ENCODE measurements at regions not wholly inside any gene's neighbourhood (a gene's known extent, or its start where the extent isn't known, plus 50 kb on each side); places are given as distances from the start of the nearest gene placed in this dataset.

GRCh38 chr13:64311112-64311511, 2895.5 kb upstream of the PCDH20 start:
- no peak for DNase-seq (ENCODE audit: low spot score)

DNA sequence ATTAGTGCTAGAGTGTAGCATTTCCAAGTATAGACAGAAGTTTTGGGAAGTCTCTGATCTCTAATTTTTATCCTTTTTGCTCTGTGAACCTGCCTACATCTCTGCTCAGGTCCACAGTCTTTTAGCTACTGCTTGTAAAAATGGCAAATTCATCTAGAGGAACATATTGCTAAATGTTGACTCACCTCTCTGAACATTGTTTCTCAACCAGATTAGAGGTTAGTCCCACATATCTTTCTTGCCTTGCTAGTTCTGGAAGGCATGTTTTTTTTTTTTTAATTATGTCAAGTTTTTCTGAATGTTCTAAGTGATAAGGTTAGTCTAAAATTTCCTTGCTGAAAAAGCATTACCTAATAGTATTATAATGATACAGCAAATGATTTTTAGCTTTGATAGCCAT, 2889.6 kb upstream of the PCDH20 start:
- DNase-seq (ENCODE audit: low spot score), result no peak

- no peak for DNase-seq (ENCODE audit: low spot score)
Observed at GRCh38 chr13:64300239-64300638, 2884.6 kb upstream of the PCDH20 start.

DNA sequence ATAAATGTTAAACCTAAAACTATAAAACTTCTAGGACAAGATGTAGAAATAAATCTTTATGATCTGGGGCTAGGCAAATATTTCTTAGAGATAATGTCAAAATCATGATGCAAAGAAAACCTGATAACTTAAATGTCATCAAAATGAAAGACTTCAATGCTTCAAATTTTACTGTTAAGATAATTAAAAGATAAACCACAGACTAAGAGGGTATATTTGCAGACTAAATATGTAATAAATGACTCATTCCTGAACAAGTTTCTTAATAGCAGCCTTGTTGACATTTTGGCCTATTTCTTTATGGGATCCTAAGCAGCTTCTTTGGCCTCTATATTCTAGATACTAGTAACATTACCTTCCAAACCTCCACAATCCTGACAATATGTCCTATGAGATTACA, 2878.3 kb upstream of the PCDH20 start:
- no peak for DNase-seq (ENCODE audit: low spot score)

- DNase-seq (ENCODE audit: low spot score), result no peak
Observed at GRCh38 chr13:64289702-64290101, 2874.1 kb upstream of the PCDH20 start.

GRCh38 chr13:64283926-64284325, 2868.3 kb upstream of the PCDH20 start:
- DNase-seq (ENCODE audit: low spot score), result no peak

DNA sequence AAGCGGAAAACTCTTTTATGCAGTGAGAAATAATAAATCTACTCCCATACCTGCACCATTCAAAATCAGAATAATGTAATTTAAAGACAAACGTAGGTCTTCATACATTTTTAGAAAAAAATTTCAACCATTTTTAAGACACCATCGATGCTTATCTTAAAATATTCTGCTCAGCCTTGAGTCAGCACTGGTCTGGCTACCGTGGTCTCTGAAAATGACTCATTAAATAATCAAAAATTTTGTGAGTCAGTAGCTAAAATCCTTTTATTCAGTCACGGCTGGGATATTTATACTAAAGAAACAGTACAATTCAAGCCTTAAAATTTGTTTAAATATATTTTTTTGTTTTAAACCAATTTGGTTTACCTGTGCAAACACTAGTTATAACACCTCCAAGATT, 2862.8 kb upstream of the PCDH20 start:
- DNase-seq (ENCODE audit: low spot score), result no peak

GRCh38 chr13:64277097-64277496, 2861.4 kb upstream of the PCDH20 start:
- DNase-seq (ENCODE audit: low spot score), result no peak

- no peak for DNase-seq (ENCODE audit: low spot score)
Observed at GRCh38 chr13:64276232-64276631, 2860.6 kb upstream of the PCDH20 start.

- DNase-seq (ENCODE audit: low spot score), result no peak
Observed at GRCh38 chr13:64274481-64275217, 2859.0 kb upstream of the PCDH20 start.

DNA sequence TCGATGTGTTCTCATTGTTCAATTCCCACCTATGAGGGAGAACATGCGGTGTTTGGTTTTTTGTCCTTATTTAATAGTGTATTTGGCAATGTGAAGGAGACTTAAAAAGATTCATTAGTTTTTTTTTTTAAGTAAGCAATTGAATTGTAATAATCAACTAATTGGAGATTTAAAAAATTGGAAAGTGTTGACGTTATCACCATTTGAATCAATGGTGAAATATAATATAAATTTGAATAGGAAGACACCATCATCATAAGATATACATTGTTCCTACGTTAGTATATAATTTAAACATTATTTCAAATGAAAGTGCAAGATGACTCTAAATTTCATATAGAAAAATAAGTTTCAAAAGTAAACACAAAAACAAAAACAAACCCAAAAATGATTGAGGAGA, 2858.1 kb upstream of the PCDH20 start:
- DNase-seq (ENCODE audit: low spot score), result no peak

- no peak for DNase-seq (ENCODE audit: low spot score)
Observed at GRCh38 chr13:64272681-64273080, 2857.0 kb upstream of the PCDH20 start.

- no peak for DNase-seq (ENCODE audit: low spot score)
Observed at GRCh38 chr13:64266024-64266423, 2850.4 kb upstream of the PCDH20 start.

DNA sequence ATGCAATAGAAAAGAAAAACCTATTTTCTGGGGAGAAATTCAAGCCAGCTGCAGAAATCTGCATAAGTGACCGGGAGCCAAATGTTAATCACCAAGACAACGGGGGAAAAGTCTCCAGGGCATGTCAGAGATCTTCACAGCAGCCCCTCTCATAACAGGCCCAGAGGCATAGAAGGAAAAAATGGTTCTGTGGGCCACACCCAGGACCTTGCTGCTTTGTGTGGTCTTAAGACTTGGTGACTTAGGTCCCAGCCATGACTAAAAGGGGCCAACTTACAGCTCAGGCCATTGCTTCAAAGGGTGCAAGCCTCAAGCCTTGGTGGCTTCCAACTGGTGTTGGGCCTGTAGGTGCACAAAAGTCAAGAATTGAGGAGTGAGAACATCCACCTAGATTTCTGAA, 2847.6 kb upstream of the PCDH20 start:
- no peak for DNase-seq (ENCODE audit: low spot score)

DNA sequence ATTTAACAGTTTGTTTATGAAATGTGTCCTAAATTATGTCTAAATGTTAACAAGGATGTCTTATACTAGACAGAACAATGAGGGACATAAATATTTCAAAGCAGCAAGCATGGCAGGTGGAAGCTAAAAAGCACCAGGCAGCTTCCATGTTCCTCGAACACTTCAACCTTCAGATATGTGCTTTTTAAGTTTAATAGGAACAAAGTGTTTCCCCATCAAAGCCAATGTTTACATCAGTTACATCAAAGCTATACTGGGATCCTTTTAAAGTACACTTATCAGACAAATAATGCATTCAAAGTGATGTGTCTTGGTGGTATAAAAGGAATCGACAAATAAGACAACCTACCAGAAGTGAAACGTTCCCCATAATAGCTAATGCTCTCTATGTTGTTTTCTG, 2841.1 kb upstream of the PCDH20 start:
- no peak for DNase-seq (ENCODE audit: low spot score)

DNA sequence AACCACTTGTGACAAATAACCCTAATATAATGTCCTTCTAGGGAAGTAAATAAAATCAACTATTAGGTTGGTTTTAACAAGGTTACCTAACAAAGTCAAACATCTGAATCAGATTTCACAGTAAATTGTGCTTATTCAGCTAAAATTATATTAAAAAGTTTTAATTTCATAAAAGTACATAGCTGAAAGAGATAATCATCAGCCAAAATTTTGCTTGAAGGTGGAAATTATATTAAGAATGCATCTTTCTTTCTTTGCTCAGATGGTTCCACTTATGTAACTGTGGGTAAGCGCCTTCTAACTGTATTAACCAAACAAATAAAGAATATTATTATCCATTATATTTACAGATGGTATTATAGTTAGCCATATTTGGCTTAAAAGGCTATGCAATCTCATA, 2840.3 kb upstream of the PCDH20 start:
- DNase-seq (ENCODE audit: low spot score), result no peak

DNA sequence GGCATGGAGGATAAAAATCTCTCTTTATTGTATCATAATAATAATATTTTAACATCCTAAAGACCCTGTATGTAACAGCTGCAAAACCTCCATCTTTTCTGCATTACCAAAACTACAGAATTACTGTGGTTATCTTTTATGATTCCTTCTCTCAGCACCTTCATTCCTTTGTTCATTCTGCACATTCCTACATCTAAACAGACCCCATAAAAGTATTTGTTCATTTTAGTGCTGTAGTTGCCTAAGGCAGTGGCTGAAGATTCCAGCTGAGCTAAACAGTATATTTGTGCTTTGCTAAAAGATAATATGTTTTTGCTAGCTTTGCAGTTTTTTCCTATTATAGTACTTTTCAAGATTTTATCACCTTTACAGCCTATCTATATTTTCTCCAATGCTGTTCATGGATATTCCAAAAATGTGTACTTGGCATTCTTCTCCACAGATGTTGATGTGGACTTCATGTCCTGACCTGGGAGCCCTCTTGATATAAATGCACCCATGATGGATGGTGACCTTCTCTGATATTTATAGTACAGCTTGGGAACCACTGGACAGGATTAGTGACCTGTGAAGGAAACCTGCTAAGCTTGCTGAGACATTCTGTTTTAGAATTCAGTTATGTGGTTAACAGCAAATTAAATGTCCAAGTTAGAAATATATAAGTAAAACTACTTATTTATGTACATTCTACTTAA, 2832.9 kb upstream of the PCDH20 start:
- no peak for DNase-seq (ENCODE audit: low spot score)

DNA sequence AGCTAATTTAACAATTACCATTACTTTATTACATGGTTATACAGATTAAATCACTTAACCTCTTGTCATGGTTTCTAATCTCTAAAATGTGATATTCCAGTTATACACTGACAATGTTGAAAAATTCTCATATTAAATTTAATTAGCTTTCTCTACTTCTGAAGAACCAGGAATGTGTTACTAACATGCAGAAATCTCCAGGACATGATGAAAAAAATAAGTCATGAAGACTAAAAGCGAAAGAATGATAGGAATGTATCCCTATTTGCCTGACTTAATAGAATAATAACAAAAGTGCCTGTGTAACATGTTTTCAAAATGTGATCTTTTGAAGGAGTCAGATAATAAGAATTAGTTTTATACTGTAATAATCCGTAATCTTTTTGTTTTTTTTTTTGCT, 2823.7 kb upstream of the PCDH20 start:
- no peak for DNase-seq (ENCODE audit: low spot score)

- DNase-seq (ENCODE audit: low spot score), result no peak
Observed at GRCh38 chr13:64234255-64234654, 2818.6 kb upstream of the PCDH20 start.

DNA sequence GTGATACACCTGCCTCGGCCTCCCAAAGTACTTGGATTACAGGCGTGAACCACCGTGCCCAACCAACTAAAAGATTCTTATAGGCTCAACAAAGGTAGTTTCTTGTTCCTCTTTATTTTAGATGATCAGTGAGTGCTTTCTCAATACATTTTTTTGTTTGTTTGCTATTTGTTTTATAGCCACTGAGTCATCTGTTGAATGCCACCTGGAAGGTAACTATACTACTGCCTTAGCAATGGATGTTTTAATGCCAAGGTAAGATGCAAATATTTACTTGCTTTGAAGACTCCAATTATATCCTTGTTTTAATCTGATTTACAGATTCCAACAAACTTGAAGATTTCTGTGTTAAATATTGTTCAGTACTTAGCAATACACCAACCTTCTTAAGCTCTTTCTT, 2807.4 kb upstream of the PCDH20 start:
- DNase-seq (ENCODE audit: low spot score), result no peak

DNA sequence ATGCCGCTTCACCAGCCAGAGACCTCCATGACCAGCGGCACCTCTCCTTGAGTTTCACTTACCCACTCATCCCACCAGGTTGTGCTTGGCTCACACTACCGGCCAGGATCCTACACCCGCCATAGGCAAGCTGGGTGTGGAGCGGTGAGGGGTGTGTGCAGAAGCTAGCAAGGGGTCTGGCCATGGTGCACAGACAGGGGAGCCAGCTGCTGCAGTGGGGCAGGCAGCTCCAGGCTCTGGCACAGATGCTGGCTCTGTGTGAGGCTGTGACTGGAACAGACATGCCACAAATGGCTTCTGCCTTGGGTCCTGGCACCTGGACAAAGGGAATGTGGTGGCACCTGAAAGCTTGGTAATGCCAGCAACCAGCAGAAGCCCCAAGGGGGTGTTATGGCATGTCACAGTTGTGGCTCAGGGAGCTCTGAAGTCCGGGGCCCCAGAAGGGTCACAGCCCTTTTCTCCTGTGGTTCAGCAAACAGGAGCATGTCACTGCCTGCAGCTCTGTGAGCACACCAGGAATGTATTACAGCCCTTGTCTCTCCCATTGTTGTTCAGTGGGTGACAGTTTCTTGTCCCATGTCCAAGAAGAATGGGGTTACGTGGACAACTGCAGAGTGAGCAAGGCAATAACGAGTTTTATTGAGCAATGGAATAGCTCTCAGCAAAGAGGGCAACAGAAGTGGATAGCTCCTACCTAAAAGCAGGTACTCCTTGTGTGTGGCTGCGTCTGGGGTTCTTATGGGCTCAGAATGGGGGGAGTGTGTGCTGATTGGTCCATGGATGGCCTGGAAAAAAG, 2791.0 kb upstream of the PCDH20 start:
- DNase-seq (ENCODE audit: low spot score), result no peak

DNA sequence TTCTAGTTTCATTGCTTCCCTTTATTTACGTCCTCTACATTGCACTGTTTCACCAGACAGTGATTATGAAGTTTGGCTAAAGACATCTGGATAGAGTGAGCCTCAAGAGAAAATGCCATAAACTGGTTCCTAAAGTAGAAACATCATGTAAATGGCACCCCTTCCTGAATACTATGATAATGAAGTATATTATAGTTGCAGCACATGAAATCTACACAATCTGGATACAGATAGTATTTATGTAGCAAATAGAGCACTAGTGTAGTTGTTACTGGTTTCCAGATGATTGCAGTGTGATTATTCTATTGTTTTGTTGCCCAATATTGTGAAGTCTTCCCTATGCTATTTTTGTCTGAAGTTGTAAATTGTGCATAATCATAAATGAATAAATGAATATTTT, 2786.9 kb upstream of the PCDH20 start:
- no peak for DNase-seq (ENCODE audit: low spot score)

GRCh38 chr13:64197232-64197631, 2781.6 kb upstream of the PCDH20 start:
- DNase-seq (ENCODE audit: low spot score), result no peak

Measured in SW480 (cell line).